SJCRH30 (cell line): ENCODE measurements at regions not wholly inside any gene's neighbourhood (a gene's known extent, or its start where the extent isn't known, plus 50 kb on each side); places are given as distances from the start of the nearest gene placed in this dataset.

Source experiments
- DNase-seq, 2 experiments: peaks; one replicate each; pipeline ENCODE4 v3.0.0-alpha.2; 2015 to 2020
- H3K27ac ChIP-seq: fragments of 250-450 bp; sonication (Bioruptor Pico); 2 replicates; pipeline ENCODE4 v1.5.1; 2020; ENCODE audit warnings: mild to moderate bottlenecking, moderate library complexity
- H3K27me3 ChIP-seq: fragments of 250-450 bp; sonication (Bioruptor Pico); 2 replicates; pipeline ENCODE4 v1.5.1; 2020; ENCODE audit warnings: mild to moderate bottlenecking, moderate library complexity
- H3K36me3 ChIP-seq: fragments of 250-450 bp; sonication (Bioruptor Pico); 2 replicates; pipeline ENCODE4 v1.5.1; 2020; ENCODE audit warnings: mild to moderate bottlenecking, moderate library complexity
- H3K4me1 ChIP-seq: fragments of 250-450 bp; sonication (Bioruptor Pico); 2 replicates; pipeline ENCODE4 v1.5.1; 2020; ENCODE audit warnings: mild to moderate bottlenecking, moderate library complexity
- H3K4me3 ChIP-seq: fragments of 250-450 bp; sonication (Bioruptor Pico); 2 replicates; pipeline ENCODE4 v1.5.1; 2020; ENCODE audit warnings: mild to moderate bottlenecking, moderate library complexity
- H3K9me3 ChIP-seq: fragments of 250-450 bp; sonication (Bioruptor Pico); replicated peaks from 2 replicates; pipeline ENCODE4 v1.5.1; 2020; ENCODE audit warnings: mild to moderate bottlenecking, moderate library complexity

DNA sequence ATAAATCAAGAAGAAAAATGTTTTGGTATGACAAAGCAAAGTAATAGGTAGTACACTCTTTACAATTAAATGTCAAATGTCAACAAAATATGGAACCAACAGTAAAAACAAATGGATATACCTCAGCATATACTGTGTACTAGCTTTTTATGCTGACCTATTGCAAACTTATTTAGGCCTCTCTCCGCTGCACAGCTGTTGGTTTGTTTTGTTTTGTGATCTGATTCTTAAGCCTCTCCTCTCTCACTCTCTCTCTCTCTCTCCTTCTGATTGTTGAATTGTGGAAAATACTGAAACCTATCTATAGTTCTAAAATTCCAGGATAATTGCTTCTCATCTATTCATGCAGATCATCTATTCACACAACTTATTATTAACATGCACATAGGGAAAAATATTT lies 154.9 kb upstream of the ARHGAP28 start:
- no peaks in the 10 kb centered on the region for H3K27me3 ChIP-seq
- H3K4me3 ChIP-seq = no peak overlapping the region
- H3K27ac ChIP-seq = no peak overlapping the region
- DNase-seq = no peak
- H3K36me3 ChIP-seq = no peaks in the 10 kb centered on the region
- H3K4me1 ChIP-seq = no peaks in the 10 kb centered on the region
- no peaks in the 10 kb centered on the region for H3K9me3 ChIP-seq

- Histone ChIP-seq H3K27ac (no peak overlapping the region), H3K4me1 (no peaks in the 10 kb centered on the region), H3K27me3 (no peaks in the 10 kb centered on the region), H3K4me3 (no peak overlapping the region), H3K36me3 (no peaks in the 10 kb centered on the region), H3K9me3 (no peaks in the 10 kb centered on the region)
- no peak for DNase-seq
Observed at GRCh38 chr18:6575908-6576307, 153.6 kb upstream of the ARHGAP28 start.

GRCh38 chr18:6576718-6577375 lies 152.7 kb upstream of the ARHGAP28 start:
- no peaks in the 10 kb centered on the region for H3K9me3 ChIP-seq
- H3K27ac ChIP-seq = no peak overlapping the region
- H3K4me1 ChIP-seq = no peaks in the 10 kb centered on the region
- DNase-seq = no peak
- H3K4me3 ChIP-seq = no peak overlapping the region
- no peaks in the 10 kb centered on the region for H3K36me3 ChIP-seq
- no peaks in the 10 kb centered on the region for H3K27me3 ChIP-seq

DNA sequence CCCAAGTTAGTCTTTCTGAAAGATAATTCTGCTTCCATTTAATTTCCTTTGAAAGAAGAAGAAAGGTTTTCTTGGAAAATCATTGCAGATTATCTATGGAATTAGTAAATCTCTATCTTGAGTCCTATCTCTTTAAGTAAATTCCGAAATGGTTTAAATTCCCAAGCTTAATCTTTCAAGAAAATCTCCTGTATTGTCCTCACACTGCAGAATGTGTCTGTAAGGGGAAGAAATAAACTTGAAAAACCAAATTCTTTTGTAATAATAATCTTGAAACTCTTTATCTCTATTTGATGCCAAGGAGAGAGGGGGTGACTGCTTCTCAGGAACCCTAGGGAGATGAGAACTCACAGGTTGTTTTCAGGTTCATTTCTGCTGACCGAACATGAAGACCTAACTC lies 150.8 kb upstream of the ARHGAP28 start:
- Histone ChIP-seq H3K9me3 (no peaks in the 10 kb centered on the region), H3K27ac (no peak overlapping the region), H3K4me1 (no peaks in the 10 kb centered on the region), H3K27me3 (no peaks in the 10 kb centered on the region), H3K36me3 (no peaks in the 10 kb centered on the region), H3K4me3 (no peak overlapping the region)
- no peak for DNase-seq

DNA sequence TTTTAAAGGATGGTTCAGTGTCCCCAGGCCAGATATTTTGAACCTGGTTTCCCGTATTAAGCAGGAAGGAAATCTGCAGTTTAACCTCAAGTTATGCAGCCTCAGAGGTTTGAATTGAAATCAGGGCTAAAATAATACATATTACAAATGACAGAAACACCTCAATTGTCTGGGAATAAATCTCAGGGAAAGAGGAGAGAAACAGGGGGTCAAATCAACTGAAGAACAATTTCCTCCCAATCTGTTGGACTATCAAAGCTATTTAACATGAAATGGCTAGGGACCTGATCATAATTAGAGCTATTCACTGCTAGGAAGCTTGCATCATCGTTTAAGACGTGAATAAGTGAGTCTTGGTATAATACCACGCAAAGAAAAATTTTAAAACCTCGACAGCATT lies 150.0 kb upstream of the ARHGAP28 start:
- Histone ChIP-seq H3K4me3 (no peak overlapping the region), H3K4me1 (no peaks in the 10 kb centered on the region), H3K27ac (no peak overlapping the region), H3K9me3 (no peaks in the 10 kb centered on the region), H3K36me3 (no peaks in the 10 kb centered on the region), H3K27me3 (no peaks in the 10 kb centered on the region)
- DNase-seq = no peak

DNA sequence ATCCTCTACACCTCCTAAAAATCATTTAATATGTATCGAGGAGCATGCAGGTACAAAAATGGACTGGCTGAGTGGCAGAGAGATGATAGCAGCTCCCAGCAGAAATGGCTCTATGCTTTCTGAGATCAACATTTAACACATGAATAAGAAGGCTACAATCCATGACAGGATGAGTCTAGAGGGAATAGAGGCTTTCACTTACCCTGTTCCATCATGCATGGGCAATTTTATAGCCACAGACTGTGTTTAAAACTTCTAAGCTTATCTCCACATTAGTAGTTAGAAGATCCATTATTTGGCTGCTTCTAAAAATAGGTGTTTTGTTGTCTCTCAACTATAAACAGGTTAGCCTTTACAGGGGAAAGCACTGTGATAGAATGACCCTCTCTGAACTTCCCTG lies 149.1 kb upstream of the ARHGAP28 start:
- no peak for DNase-seq

GRCh38 chr18:6589923-6590322 lies 139.6 kb upstream of the ARHGAP28 start:
- no peak for DNase-seq
- no peak overlapping the region for H3K27ac ChIP-seq
- no peaks in the 10 kb centered on the region for H3K9me3 ChIP-seq
- no peaks in the 10 kb centered on the region for H3K4me1 ChIP-seq
- H3K4me3 ChIP-seq = no peak overlapping the region
- no peaks in the 10 kb centered on the region for H3K27me3 ChIP-seq
- H3K36me3 ChIP-seq = no peaks in the 10 kb centered on the region

More for the DNA sequence above, 149.1 kb upstream of the ARHGAP28 start:
- H3K27ac ChIP-seq = no peak overlapping the region
- H3K4me1 ChIP-seq = no peaks in the 10 kb centered on the region
- no peak overlapping the region for H3K4me3 ChIP-seq
- H3K36me3 ChIP-seq = no peaks in the 10 kb centered on the region
- H3K27me3 ChIP-seq = no peaks in the 10 kb centered on the region
- H3K9me3 ChIP-seq = no peaks in the 10 kb centered on the region

- Histone ChIP-seq H3K4me1 (no peaks in the 10 kb centered on the region), H3K27me3 (no peaks in the 10 kb centered on the region), H3K27ac (no peak overlapping the region), H3K4me3 (no peak overlapping the region), H3K9me3 (no peaks in the 10 kb centered on the region), H3K36me3 (no peaks in the 10 kb centered on the region)
- DNase-seq = no peak
Observed at GRCh38 chr18:6590326-6590725, 139.2 kb upstream of the ARHGAP28 start.

DNA sequence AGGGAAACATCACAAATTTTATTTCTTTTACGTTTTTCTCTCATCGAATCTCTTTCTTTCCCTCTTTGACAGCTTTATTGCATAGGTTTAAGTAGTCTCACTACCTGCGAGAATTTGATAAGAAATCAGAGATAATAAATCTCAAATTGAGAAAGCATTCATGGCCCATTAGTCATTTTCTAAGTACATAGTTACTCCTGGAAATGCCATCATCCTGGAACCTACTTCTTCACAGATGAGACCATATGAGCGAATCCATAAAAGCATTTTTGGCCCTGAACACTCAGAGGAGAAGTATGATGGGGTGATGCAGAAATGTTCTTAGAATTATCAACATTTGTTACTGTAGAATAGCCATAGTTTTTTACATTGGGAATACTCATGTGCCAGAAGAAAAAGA lies 138.0 kb upstream of the ARHGAP28 start:
- no peaks in the 10 kb centered on the region for H3K27me3 ChIP-seq
- DNase-seq = no peak
- H3K4me3 ChIP-seq = no peak overlapping the region
- no peaks in the 10 kb centered on the region for H3K9me3 ChIP-seq
- H3K36me3 ChIP-seq = no peaks in the 10 kb centered on the region
- no peaks in the 10 kb centered on the region for H3K4me1 ChIP-seq
- H3K27ac ChIP-seq = no peak overlapping the region

DNA sequence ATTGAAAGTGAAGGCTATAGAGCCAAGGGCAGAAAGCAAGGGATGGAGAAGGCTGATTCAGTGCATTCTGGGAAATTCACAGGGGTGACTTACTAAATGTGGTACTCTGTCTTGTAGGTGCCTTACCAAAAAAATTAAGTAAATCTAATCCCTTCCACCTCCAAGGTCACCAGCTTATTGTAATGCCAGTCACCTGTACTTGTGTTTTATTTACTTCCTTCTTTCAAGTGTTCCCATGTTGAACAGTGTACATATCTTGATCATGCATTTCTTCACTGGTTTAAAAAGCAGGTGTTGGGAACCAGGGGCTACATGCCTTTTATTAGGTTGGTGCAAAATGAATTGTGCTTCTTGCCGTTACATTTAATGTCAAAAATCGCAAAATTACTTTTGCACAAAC lies 137.0 kb upstream of the ARHGAP28 start:
- no peaks in the 10 kb centered on the region for H3K9me3 ChIP-seq
- no peaks in the 10 kb centered on the region for H3K36me3 ChIP-seq
- no peak overlapping the region for H3K27ac ChIP-seq
- DNase-seq = no peak
- no peaks in the 10 kb centered on the region for H3K27me3 ChIP-seq
- no peak overlapping the region for H3K4me3 ChIP-seq
- no peaks in the 10 kb centered on the region for H3K4me1 ChIP-seq

DNA sequence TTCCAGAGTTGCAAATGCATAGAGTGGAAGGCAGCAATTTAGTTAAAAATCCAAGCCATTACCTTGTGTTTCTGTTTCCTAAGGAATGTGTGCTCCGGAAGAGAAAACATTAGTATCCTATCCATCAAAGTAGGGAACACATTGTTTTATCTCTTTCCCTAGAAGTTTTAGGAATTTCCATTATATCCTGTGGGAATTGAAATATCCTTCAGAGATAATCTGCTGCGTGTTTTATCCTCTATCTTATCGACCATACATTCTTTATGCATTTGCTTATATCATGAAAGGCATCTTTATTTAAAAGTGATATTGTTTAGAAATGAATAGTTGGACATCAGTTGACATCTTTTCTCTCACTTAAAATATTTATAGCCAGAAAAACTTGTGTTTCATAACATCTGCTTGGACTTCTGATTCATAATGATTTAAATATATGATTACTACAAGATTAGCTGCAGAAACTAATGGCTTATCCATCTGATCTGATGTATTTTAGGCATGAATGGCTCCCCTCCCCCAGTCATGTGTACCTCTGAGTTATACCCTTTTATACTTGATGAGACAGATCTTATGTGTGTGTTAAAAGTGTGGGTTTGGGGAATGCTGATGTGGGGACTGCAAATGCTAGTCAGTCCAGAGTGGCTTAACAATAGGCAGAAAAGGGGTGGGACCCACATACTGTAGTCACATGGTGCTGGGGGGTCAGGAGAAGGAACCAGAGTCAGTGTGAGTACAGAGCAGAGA lies 136.2 kb upstream of the ARHGAP28 start:
- Histone ChIP-seq H3K27me3 (no peaks in the 10 kb centered on the region), H3K4me3 (no peak overlapping the region), H3K4me1 (no peaks in the 10 kb centered on the region), H3K36me3 (no peaks in the 10 kb centered on the region), H3K9me3 (no peaks in the 10 kb centered on the region), H3K27ac (no peak overlapping the region)
- no peak for DNase-seq

DNA sequence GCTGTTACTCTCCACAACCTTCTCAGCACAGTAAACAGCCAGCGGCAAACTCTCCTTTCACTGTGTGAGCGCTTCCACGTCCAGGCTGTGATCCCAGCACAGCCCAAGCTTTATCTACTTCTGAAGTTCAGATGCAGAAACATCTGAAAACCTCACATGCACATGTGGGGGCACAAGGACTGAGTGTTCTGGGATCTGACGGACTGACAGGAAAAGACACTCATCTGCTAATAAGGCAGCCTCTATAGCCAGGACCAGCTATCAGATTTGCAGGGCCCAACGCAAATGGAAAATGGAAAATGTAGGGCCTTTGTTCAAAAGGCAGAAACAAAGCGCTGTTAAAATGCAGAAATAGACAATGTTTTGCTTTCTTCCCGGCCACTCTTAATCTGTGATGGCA lies 133.8 kb upstream of the ARHGAP28 start:
- no peak for DNase-seq
- Histone ChIP-seq H3K27me3 (no peaks in the 10 kb centered on the region), H3K36me3 (no peaks in the 10 kb centered on the region), H3K9me3 (no peaks in the 10 kb centered on the region), H3K27ac (no peak overlapping the region), H3K4me3 (no peak overlapping the region), H3K4me1 (no peaks in the 10 kb centered on the region)

- Histone ChIP-seq H3K4me1 (no peaks in the 10 kb centered on the region), H3K4me3 (no peak overlapping the region), H3K27me3 (no peaks in the 10 kb centered on the region), H3K36me3 (no peaks in the 10 kb centered on the region), H3K27ac (no peak overlapping the region), H3K9me3 (no peaks in the 10 kb centered on the region)
- DNase-seq = no peak
Observed at GRCh38 chr18:6598657-6599056, 130.9 kb upstream of the ARHGAP28 start.

- no peaks in the 10 kb centered on the region for H3K4me1 ChIP-seq
- H3K27me3 ChIP-seq = no peaks in the 10 kb centered on the region
- DNase-seq = no peak
- no peak overlapping the region for H3K4me3 ChIP-seq
- no peaks in the 10 kb centered on the region for H3K9me3 ChIP-seq
- H3K27ac ChIP-seq = no peak overlapping the region
- no peaks in the 10 kb centered on the region for H3K36me3 ChIP-seq
Observed at GRCh38 chr18:6600667-6601167, 128.8 kb upstream of the ARHGAP28 start.

DNA sequence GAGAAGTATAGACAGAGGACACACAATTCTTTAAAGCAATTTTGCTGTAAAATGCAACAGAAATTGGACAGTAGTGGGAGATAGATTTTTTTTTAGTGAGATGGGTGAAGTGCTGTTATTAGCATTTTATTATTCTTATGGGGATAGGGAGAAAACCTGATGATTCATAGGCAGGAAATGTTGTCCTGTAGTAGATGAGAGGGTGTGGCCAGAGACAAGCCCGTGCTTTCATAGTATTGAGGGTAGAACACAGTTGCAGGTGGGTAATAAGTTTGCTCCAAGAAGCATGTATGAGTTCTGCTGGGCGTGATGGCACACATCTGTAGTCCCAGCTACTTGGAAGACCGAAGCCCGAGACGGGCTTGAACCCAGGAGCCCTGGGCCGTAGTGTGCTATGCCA lies 128.3 kb upstream of the ARHGAP28 start:
- no peak overlapping the region for H3K27ac ChIP-seq
- DNase-seq = no peak
- no peaks in the 10 kb centered on the region for H3K36me3 ChIP-seq
- no peak overlapping the region for H3K4me3 ChIP-seq
- no peaks in the 10 kb centered on the region for H3K27me3 ChIP-seq
- H3K9me3 ChIP-seq = no peaks in the 10 kb centered on the region
- no peaks in the 10 kb centered on the region for H3K4me1 ChIP-seq

GRCh38 chr18:6602365-6602764 lies 127.2 kb upstream of the ARHGAP28 start:
- Histone ChIP-seq H3K27ac (no peak overlapping the region), H3K9me3 (no peaks in the 10 kb centered on the region), H3K4me1 (no peaks in the 10 kb centered on the region), H3K4me3 (no peak overlapping the region), H3K27me3 (no peaks in the 10 kb centered on the region), H3K36me3 (no peaks in the 10 kb centered on the region)
- no peak for DNase-seq
